ENCODE measurements at regions not wholly inside any gene's neighbourhood (a gene's known extent, or its start where the extent isn't known, plus 50 kb on each side); places are given as distances from the start of the nearest gene placed in this dataset.

- Mint-ChIP-seq H3K27me3 (peaks cover 4% of the 10 kb centered on the region), H3K4me3 (no peak overlapping the region), H3K36me3 (no peaks in the 10 kb centered on the region), H3K4me1 (no peaks in the 10 kb centered on the region), H3K9me3 (peaks cover 14% of the 10 kb centered on the region), H3K27ac (no peak overlapping the region)
- no peak for DNase-seq
Measured at GRCh38 chr10:118488710-118489497, 106.5 kb downstream of the PRLHR start.

- Mint-ChIP-seq H3K36me3 (no peaks in the 10 kb centered on the region), H3K4me3 (no peak overlapping the region), H3K9me3 (peaks cover 9% of the 10 kb centered on the region), H3K27ac (no peak overlapping the region), H3K27me3 (peaks cover 16% of the 10 kb centered on the region), H3K4me1 (no peaks in the 10 kb centered on the region)
- DNase-seq: no peak
Measured at GRCh38 chr10:118485641-118486040, 109.8 kb downstream of the PRLHR start.

- no peaks in the 10 kb centered on the region for H3K4me1 Mint-ChIP-seq
- DNase-seq: no peak
- H3K9me3 Mint-ChIP-seq: peaks cover 10% of the 10 kb centered on the region
- no peaks in the 10 kb centered on the region for H3K36me3 Mint-ChIP-seq
- H3K27me3 Mint-ChIP-seq: peaks cover 16% of the 10 kb centered on the region
- H3K27ac Mint-ChIP-seq: no peak overlapping the region
- H3K4me3 Mint-ChIP-seq: no peak overlapping the region
Measured at GRCh38 chr10:118484152-118484871, 111.1 kb downstream of the PRLHR start.

GRCh38 chr10:118483496-118483895 lies 112.0 kb downstream of the PRLHR start:
- H3K4me3 Mint-ChIP-seq: no peak overlapping the region
- H3K27ac Mint-ChIP-seq: no peak overlapping the region
- H3K27me3 Mint-ChIP-seq: peaks cover 16% of the 10 kb centered on the region
- H3K9me3 Mint-ChIP-seq: peaks cover 6% of the 10 kb centered on the region
- no peak for DNase-seq
- no peaks in the 10 kb centered on the region for H3K4me1 Mint-ChIP-seq
- H3K36me3 Mint-ChIP-seq: no peaks in the 10 kb centered on the region

GRCh38 chr10:118482393-118483331 lies 112.8 kb downstream of the PRLHR start:
- peaks cover 6% of the 10 kb centered on the region for H3K9me3 Mint-ChIP-seq
- no peak for DNase-seq
- peaks cover 16% of the 10 kb centered on the region for H3K27me3 Mint-ChIP-seq
- no peak overlapping the region for H3K27ac Mint-ChIP-seq
- H3K36me3 Mint-ChIP-seq: no peaks in the 10 kb centered on the region
- no peaks in the 10 kb centered on the region for H3K4me1 Mint-ChIP-seq
- H3K4me3 Mint-ChIP-seq: no peak overlapping the region

GRCh38 chr10:118481871-118482270 lies 113.6 kb downstream of the PRLHR start:
- no peak overlapping the region for H3K27ac Mint-ChIP-seq
- peaks cover 16% of the 10 kb centered on the region for H3K27me3 Mint-ChIP-seq
- H3K4me3 Mint-ChIP-seq: no peak overlapping the region
- no peaks in the 10 kb centered on the region for H3K4me1 Mint-ChIP-seq
- DNase-seq: no peak
- H3K36me3 Mint-ChIP-seq: no peaks in the 10 kb centered on the region
- H3K9me3 Mint-ChIP-seq: peaks cover 6% of the 10 kb centered on the region

GRCh38 chr10:118475214-118475613 lies 120.2 kb downstream of the PRLHR start:
- Mint-ChIP-seq H3K36me3 (no peaks in the 10 kb centered on the region), H3K4me1 (no peaks in the 10 kb centered on the region), H3K27ac (no peak overlapping the region), H3K27me3 (peaks cover 12% of the 10 kb centered on the region), H3K9me3 (peaks cover 6% of the 10 kb centered on the region), H3K4me3 (no peak overlapping the region)
- no peak for DNase-seq

- H3K36me3 Mint-ChIP-seq: no peaks in the 10 kb centered on the region
- no peaks in the 10 kb centered on the region for H3K4me1 Mint-ChIP-seq
- no peak overlapping the region for H3K27ac Mint-ChIP-seq
- H3K9me3 Mint-ChIP-seq: no peaks in the 10 kb centered on the region
- no peak overlapping the region for H3K4me3 Mint-ChIP-seq
- H3K27me3 Mint-ChIP-seq: peaks cover 12% of the 10 kb centered on the region
- no peak for DNase-seq
Measured at GRCh38 chr10:118474111-118474510, 121.3 kb downstream of the PRLHR start.

GRCh38 chr10:118473305-118473960 lies 122.0 kb downstream of the PRLHR start:
- no peak overlapping the region for H3K27ac Mint-ChIP-seq

GRCh38 chr10:118472415-118473304 lies 122.8 kb downstream of the PRLHR start:
- Mint-ChIP-seq H3K4me1 (no peaks in the 10 kb centered on the region), H3K27me3 (peaks cover 17% of the 10 kb centered on the region), H3K27ac (no peak overlapping the region)

More at GRCh38 chr10:118473305-118473960, 122.0 kb downstream of the PRLHR start:
- H3K4me3 Mint-ChIP-seq: no peak overlapping the region
- no peaks in the 10 kb centered on the region for H3K9me3 Mint-ChIP-seq
- no peaks in the 10 kb centered on the region for H3K36me3 Mint-ChIP-seq
- H3K27me3 Mint-ChIP-seq: peaks cover 16% of the 10 kb centered on the region
- no peaks in the 10 kb centered on the region for H3K4me1 Mint-ChIP-seq
- no peak for DNase-seq

GRCh38 chr10:118471863-118472262 lies 123.6 kb downstream of the PRLHR start:
- no peaks in the 10 kb centered on the region for H3K36me3 Mint-ChIP-seq
- no peak overlapping the region for H3K27ac Mint-ChIP-seq
- H3K4me1 Mint-ChIP-seq: no peaks in the 10 kb centered on the region
- H3K9me3 Mint-ChIP-seq: no peaks in the 10 kb centered on the region
- DNase-seq: no peak
- no peak overlapping the region for H3K4me3 Mint-ChIP-seq
- H3K27me3 Mint-ChIP-seq: peaks cover 20% of the 10 kb centered on the region

More at GRCh38 chr10:118472415-118473304, 122.8 kb downstream of the PRLHR start:
- no peaks in the 10 kb centered on the region for H3K9me3 Mint-ChIP-seq
- DNase-seq: no peak
- H3K36me3 Mint-ChIP-seq: no peaks in the 10 kb centered on the region
- H3K4me3 Mint-ChIP-seq: no peak overlapping the region

GRCh38 chr10:118470470-118470869 lies 125.0 kb downstream of the PRLHR start:
- Mint-ChIP-seq H3K27me3 (peaks cover 20% of the 10 kb centered on the region), H3K4me1 (no peaks in the 10 kb centered on the region), H3K4me3 (no peak overlapping the region), H3K9me3 (no peaks in the 10 kb centered on the region), H3K27ac (no peak overlapping the region), H3K36me3 (no peaks in the 10 kb centered on the region)
- DNase-seq: no peak

GRCh38 chr10:118467200-118467599 lies 125.1 kb upstream of the FAM204A start:
- H3K27me3 Mint-ChIP-seq: peaks cover 25% of the 10 kb centered on the region
- no peaks in the 10 kb centered on the region for H3K36me3 Mint-ChIP-seq
- no peaks in the 10 kb centered on the region for H3K9me3 Mint-ChIP-seq
- no peak overlapping the region for H3K4me3 Mint-ChIP-seq
- H3K27ac Mint-ChIP-seq: no peak overlapping the region
- no peaks in the 10 kb centered on the region for H3K4me1 Mint-ChIP-seq
- no peak for DNase-seq
